NK-92 treated with Interleukin-12 subunit alpha and Interleukin-12 subunit beta, amount 100 ng/mL, for 24 hours (cell line): ENCODE measurements at regions not wholly inside any gene's neighbourhood (a gene's known extent, or its start where the extent isn't known, plus 50 kb on each side); places are given as distances from the start of the nearest gene placed in this dataset.

Source experiments
- DNase-seq: peaks from one replicate; lab custom pipeline; 2025; lab: John Stamatoyannopoulos, UW

DNA sequence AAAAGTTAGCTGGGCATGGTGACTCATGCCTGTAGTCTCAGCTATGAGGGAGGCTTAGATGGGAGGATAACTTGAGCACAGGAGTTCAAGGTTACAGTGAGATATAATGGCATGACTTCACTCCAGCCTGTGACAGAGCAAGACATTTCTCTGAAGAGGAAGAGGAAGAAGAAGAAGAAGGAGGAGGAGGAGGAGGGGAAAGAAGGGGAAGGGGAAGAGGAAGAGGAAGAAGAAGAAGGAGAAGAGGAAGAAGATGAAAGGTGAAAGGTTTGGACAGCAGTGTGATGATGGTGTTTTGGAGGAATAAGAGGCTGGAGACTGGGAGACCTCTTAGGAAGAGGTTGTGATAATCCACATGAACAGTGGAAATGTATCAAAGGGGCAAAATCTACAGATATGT, 410.7 kb upstream of the JAG1 start:
- DNase-seq, result no peak

DNA sequence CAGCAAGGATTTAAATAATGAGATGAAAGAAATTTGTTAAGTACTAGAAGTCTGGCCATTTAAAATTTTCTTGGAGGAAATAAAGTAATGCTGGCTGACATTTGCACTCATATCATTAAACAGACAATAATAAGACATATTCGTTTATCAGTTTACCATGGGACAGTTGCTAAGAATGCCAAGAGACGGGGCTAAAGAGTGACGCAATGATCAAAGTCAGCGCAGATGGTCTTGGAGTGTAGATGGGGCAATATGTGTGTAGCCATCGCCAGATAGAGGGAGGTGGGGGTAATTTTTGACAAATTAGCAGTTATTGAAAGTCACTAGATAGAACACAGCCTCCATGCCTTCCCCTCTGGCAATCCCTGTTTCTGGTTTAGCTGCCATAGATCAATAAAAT, 413.2 kb upstream of the JAG1 start:
- DNase-seq, result no peak

DNA sequence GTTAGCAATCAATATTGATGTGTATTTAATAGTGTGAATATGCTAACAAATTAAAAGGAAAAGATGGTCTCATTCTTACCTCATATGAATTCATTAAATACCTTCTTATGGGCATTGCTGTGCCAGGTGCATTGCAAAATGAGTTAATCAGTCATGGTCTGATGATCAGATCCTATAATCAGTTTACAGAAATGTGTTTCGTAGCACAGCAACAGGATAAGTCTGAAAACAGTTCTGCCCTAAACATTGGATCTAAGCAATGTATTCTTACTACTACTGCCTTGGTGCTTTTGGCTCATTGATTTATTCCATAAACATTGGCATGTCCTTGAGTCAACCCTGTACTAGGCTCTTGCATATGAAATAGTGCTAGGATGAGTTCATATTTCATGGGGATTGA, 417.0 kb upstream of the JAG1 start:
- no peak for DNase-seq

DNA sequence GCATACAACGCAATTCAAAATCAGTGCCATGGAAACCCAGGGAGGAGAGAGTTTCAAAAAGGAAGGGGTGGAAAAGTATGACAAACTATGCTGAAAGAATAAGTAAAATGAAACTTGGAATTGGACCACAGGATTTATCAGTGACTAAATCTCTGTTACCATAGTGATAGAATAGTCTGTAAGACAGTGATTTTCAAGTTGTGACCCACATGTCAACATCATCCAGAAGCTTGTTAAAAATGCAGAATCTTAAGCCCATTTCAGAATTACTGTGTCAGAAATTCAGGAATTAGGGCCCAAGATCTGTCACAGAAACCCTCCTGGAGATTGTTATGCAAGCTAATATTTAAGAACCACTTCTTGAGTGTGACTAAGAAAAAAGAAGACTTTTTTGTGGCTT, 417.7 kb upstream of the JAG1 start:
- DNase-seq, result no peak

DNA sequence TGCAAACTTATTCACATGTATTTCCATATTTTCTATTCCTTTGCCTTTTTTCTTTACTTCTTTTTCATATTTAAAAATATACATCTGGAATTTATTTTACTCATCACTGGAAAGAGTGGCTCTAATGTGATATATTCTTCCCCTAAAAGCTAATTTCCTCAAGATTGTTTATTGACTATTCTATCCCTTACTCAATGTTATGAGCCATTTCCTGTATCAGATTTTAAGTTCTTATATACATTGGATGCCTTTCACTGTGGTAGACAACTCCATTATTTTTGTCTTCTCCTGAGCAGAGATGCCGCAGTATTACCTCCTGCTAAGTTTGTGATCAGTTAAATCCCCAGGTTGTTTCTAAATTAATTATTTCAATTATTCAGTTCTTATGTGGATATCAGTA, 418.4 kb upstream of the JAG1 start:
- no peak for DNase-seq

DNA sequence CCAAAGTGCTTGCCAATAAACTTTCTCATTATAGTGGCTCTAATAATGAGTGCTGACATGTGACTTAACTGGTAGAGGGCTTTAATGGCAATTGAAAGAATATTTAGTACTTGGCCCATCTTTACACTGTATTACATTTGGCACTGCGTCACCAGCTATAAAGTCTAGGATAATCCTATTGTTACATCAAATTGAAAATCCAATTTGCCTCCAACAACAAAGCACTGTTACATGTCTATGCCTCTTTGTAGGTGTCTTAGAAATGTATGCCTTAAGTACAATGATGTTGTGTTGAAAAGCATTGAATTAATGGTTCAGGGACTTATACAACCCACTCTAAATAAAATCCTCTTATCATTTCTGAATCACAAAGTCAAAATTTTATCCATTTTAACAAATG, 420.4 kb upstream of the JAG1 start:
- no peak for DNase-seq

DNA sequence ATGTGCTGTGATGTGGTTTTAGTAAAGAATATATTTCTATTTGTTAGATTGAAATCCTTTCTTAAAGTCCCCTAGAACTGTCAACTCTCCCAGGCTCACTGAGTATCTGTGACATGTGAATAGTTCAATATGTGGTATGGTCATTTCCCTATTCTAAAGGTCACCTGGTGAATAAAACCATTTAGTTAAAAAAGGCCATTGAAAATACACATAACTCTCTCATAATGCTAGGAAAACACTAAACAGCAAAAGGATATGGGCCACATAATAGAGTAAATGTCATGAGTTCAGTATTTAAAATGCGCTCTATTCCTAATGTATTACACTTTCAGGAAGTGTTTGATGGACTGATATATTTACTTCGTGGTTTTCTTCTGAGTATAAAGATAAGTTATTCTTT, 420.9 kb upstream of the JAG1 start:
- no peak for DNase-seq

DNA sequence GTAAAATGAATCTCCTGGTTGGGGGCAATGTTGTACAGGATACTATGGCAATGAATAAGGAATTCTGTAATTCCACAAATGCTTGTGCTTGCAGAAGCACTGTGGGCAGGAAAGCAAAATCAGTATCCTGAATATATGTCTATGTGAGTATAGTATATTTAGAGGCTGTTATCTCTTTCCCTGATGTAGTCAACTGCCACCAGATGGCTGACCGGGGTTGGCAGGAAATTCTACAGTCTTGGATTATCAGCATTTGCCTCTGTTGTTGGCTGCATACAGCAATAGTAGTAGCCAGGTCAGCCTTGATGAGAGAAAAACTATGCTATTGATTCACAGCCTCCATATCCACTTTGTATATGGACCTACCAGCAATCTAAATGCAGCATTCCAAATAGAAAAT, 425.1 kb upstream of the JAG1 start:
- DNase-seq, result no peak

DNA sequence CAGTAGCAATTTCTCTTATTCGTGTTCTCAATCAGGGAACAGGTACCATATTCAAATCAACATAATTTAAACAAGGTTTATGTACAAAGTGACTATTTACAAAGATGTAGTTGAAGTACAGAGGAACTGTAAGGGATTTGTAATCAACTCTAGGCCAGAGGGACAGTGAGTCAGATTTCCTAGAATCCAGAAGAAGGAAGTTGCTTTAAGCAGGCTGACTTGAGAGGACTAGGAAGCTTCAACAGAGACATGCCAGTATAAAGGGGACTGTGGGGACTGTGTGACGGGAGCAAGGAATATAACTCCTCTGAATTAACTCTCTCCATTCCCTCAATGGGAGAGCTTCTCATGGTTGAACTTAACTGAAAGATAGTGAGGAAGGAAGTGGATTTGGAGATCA, 427.4 kb upstream of the JAG1 start:
- no peak for DNase-seq

DNA sequence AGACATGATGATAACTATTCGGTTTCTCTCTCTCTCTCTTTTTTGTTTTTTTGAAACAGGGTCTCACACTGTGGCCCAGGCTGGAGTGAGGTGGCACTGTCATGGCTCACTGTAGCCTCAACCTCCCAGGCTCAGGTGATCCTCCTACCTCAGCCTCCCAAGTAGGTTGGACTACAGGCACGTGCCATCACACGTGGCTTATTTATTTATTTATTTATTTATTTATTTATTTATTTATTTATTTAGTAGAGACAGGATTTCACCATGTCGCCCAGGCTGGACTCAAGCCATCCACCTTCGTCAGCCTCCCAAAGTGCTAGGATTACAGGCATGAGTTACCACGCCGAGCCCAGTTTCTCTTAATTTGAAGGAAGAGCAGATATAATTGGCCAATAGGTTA, 427.9 kb upstream of the JAG1 start:
- DNase-seq, result no peak

DNA sequence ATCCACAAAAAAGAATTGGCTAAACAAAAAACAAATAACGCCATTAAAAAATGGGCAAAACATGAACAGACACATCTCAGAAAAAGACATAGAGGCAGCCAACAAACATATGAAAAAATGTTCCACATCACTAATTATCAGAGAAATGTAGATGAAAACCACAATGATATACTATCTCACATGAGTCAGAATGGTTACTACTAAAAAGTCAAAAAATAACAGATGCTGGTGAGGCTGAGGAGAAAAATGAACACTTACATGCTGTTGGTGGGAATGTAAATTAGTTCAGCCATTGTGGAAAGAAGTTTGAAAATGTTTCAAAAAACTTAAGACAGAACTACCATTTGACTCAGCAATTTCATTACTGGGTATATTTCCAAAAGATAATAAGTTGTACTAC, 430.1 kb upstream of the JAG1 start:
- DNase-seq, result no peak

DNA sequence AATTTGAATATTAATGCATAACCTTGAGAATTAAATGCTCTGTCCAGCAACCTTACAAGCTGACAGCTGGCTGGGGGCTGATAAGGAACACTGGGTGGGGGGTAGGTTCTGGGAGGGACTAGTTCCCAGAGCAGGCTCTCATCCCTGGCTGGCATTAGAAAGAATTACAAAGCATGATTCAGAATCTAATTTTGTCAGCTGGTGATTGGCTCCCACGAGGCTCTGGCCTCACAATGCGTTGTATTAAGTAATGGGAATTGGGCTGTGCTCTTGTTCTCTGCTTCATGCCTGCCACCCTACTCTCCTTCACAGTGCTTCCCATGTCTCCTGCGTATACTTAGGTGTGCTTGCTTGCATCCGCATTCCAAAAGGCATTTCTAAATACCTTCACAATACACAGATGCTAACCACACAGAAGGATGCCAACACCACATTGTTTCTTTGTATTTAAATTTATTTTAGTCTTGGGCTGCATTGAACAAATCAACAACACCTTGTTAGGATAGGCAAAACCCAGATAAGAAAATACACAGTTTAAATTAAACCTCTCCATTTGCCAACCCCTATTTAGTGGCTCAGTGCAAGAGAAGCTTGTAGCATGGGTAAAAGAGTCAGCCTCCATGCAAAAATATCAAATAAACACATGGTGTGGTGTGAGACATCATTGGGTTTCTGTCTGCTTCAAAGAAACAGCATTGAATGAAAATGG, 434.5 kb upstream of the JAG1 start:
- no peak for DNase-seq

DNA sequence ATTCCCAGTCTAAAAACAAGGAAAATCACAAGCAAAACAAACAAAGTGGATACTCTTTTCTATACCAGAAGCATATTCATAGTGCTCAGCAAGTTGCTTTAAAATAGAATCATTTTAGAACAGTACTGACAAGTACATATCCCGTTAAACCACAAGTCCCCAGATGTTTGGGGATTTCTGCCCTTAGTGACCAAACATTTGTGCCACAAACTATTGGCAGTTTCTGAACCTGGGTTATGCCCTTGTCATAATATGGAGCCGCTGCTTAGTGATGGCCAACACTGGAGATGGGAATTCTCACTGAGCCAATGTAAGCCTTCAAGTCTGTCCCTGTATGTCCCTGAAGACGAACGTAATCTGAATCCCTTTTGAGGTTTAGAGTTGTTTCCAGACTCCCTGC, 436.7 kb upstream of the JAG1 start:
- DNase-seq, result no peak

DNA sequence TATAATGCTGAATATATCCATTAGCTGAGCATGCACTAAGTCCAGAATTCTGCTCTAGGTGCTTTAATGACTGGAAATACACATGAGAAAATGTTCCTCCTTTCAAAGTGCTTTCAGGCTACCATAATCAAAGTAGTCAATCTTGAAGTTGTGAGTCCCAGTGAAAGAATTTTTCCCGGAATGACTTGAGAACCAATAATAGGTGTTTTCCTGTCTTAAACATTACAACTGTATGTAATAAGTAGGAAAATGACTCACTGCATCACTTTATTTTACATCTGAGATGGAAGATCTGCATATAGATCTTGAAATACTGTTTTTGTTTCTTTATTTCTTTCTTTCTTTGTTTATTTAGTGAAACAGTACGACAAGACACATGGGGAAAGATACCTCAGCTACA, 437.4 kb upstream of the JAG1 start:
- no peak for DNase-seq

DNA sequence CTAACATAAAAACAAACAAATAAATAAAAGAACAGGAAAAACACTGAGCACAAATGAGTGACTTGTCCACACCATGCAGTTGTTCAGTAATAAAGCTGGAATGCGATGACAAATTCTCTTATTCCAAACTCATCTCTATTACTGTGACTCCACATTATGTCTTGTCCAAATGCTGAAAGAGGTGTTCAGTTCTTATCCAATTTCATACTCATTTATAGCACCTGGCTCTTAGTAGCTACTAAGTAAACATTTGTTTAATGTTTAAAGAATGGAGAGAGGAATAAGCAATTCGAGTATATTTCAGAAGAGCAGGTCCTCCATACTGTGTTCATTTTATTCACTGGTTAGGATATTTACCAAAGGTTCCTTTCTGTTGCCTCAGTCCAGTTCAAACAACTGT, 439.0 kb upstream of the JAG1 start:
- DNase-seq, result no peak

DNA sequence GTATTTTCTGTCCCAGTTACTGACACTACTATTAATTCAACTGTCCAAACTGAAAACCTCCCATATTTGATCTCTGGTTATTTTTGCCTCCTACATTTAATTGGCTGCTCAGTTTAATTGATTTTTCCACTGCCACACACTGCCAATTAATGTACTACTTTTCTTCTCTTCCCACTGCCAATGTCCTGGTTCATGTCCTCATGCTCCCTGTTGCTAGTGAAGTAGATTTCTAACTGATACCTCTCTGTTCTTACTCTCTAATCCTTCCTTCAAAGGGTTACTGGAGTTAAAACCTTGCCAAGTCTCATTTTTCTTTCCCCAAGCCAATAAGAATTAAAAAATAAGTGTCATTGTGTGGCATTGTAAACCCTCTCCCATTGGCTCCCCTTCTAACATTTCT, 440.6 kb upstream of the JAG1 start:
- no peak for DNase-seq

DNA sequence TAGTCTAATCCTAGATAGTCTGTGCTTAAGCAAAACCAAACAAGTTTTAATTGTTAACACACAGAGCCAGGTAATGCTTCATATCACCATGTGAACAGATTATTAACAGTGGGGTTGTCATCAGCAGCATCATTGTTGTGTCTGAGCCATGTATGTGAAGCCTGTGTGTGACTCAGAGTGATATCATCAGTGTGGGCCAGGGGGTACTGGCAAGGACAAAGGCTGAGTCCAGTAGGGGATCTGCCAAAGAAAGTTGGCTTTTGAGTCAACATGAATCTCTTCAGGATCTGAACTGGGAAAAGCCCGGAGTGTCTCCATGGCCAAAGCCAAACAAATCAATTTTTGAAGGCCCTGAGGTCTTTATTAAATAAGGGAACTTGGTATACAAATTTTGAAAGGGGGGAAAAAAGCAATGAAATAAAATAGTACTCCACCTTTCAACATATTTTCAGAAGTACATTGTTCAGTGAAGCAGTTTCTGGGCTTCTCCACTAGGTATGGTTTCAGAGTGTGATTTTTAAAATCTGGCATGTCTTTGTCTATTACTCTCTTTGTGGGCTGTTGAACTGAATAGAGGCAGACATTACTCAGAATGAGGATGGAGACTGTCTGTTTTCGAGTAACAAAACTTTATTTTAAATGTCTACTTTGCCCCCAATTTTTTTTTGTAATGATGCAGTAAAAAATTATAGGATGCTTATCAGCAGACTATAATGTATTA, 444.2 kb upstream of the JAG1 start:
- no peak for DNase-seq

DNA sequence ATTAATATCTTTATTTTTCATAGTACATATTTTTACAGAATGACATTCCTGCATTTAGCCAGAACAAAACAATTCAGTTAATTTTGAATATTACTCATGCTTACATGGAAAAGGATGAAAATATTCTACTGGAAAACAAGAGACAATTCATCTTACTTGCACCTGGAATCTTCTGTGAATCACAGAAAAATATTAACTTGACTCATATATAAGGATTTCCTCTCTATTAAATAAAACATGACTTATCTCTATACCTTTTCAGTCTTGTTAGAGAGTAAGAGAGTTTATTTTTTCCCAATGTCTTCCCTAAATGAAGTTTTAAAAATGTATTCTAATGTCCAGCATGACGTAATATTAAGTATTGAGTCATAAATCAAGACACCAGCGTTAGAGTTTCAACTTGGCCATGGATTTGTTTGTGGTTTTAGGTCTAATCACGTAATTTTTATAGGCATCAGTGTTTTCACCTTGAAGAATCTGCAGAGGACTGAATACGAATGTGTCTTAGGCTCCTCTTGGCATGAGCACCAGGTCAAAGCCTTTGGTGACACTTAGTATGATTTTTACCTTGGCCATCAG, 445.1 kb upstream of the JAG1 start:
- no peak for DNase-seq

DNA sequence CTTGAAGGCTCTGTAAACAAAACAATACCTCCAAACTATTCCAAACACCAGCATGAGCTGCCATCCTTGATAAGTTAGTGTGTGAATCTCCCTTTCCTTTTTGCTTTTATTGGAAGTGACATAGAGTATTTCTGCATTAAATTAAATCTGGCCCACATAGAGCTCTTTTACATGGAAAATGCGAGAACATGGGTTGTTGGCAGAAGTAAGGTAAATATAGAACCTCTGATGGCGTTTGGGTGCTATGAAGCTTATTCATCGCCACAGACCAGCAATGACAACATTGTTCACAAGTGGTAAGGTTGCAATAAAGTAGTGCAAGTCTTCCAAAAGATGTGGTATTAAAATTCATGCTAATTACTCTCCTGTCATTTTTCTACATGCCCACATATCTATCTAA, 445.8 kb upstream of the JAG1 start:
- DNase-seq, result no peak

DNA sequence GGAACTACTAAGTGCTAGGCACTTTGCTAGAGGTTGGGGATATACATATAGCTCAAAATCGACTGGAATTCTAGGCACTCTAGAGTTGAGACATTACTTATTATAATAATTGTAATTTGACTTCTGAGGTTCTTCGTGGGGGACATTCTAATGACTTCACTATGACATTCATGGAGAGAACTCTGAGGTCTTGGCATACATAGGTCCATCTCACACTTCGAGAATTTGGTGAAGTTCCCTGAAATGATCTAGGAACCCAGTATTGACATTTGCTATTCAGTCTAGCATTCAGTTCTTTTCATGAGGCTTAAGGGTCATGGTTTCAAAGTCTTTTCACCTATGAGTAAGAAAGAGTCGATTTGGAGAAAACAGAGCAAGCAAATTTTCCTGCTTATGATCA, 446.6 kb upstream of the JAG1 start:
- no peak for DNase-seq

DNA sequence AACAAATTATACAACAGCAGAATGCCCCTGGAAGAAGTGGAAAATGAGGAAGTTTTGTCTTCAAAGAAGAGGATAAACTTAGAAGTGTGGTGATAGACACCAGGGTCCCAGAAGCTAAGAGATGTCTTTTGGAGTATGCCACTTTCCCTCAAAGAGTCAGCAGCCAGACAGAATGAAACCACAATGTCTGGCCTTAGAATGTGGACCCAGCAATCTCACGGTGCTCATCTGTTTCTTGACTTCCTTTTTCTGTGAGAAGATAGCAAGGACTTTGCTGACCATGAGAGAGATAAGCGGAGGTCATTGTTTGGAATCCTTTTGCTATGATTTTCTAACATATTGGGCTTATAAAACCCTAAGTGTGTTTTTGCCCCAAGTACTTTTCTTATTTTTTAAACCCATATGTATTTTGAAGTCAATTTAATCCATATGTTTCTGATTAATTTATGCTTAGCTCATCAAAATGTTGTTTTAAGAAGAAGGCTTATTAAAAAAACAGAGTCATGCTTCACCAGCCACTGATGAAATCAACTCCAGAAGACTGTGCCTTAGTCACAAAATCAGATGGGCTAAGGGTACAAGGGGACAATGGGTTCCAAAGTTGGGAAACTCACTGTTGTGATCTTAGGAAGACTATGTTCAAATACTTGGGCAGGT, 451.2 kb upstream of the JAG1 start:
- no peak for DNase-seq

DNA sequence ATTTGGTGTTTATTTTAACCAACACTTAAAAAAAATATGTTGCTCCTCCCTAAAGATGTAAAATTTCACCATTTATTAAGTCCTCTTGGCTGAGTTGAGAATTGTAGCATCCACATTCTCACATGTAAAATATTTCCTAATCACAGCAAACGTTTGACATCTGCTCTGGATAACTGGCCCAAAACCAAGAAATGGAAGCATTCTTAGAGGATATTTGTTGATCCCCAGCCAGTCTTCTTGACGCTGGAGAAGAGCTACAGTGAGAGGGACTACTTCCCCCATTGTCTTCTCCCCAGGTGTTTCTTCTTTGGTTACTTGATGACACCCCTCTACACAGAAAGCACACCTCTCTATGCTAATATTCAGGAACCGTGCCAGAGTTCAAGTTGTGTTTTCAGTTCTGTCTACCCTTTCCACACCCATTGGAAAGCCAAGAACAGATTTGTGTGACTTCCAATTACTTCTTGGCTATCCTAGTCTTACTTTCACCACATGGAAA, 454.5 kb upstream of the JAG1 start:
- no peak for DNase-seq

DNA sequence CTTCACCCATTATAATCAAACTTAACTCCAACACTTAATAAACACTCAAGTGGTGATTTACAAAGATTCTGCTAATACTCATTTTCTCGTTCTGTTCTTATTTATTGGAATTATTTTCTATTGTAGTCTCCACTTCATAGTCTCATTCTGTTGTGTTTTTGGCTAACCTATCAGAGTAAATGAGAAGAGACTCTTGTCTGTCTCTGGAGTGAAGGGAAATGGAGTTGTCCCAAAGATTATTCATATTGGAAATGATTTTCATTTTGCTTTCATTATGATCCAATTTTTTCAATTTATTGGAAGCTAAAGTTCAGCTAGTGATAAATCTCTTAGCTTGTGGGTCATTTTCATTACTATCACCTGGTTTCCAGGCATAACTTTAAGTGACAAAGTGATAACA, 454.9 kb upstream of the JAG1 start:
- DNase-seq, result no peak
